Uterus (tissue), 2 donors: ENCODE measurements at regions not wholly inside any gene's neighbourhood (a gene's known extent, or its start where the extent isn't known, plus 50 kb on each side); places are given as distances from the start of the nearest gene placed in this dataset.

Source experiments
- CTCF ChIP-seq, 4 experiments: fragments of 200-600 bp in 2 of 4; fragments of 450-650 bp in 2 of 4; sonication (generic) in 2 of 4; IDR thresholded peaks; one replicate each; pipeline ENCODE4 v1.5.1; 2016 to 2019; ENCODE audit warnings: antibody characterized with exemption in 4 of 4, mild to moderate bottlenecking in 2 of 4, moderate library complexity in 1 of 4
- POLR2A ChIP-seq, 2 donors: fragments of 450-650 bp; IDR thresholded peaks; one replicate each; pipeline ENCODE4 v1.6.1; 2016; ENCODE audit warnings: antibody characterized with exemption in 2 of 2, mild to moderate bottlenecking in 1 of 2, moderate library complexity in 1 of 2

- TF ChIP-seq POLR2A (IDR thresholded peaks at IDR 0.05) (no peak), CTCF (IDR thresholded peaks at IDR 0.05) (no peak)
These were observed 251.6 kb upstream of the CSF3R start for GRCh38 chr1:36734356-36734755.
